Colonic mucosa (tissue), 4 donors: ENCODE measurements at regions not wholly inside any gene's neighbourhood (a gene's known extent, or its start where the extent isn't known, plus 50 kb on each side); places are given as distances from the start of the nearest gene placed in this dataset.

Experiments used
- DNase-seq: peaks from one replicate; pipeline ENCODE4 v3.0.0-alpha.2; 2020
- H3K27ac ChIP-seq: fragments of 200-600 bp; one replicate; pipeline ENCODE4 v1.8.0; 2021
- H3K27me3 ChIP-seq: fragments of 200-600 bp; one replicate; pipeline ENCODE4 v1.8.0; 2021
- H3K36me3 ChIP-seq: fragments of 200-600 bp; one replicate; pipeline ENCODE4 v1.8.0; 2021
- H3K4me1 ChIP-seq: fragments of 200-600 bp; one replicate; pipeline ENCODE4 v1.8.0; 2021; ENCODE audit warnings: mild to moderate bottlenecking
- H3K4me3 ChIP-seq: fragments of 200-600 bp; one replicate; pipeline ENCODE4 v1.8.0; 2021
- H3K9ac ChIP-seq, 2 donors: one replicate each; pipeline ENCODE4 v1.7.0; 2013; ENCODE audit warnings: control low read depth in 2 of 2, low read depth in 2 of 2, low read length in 2 of 2
- H3K9me3 ChIP-seq: fragments of 200-600 bp; one replicate; pipeline ENCODE4 v1.8.0; 2021
- intact Hi-C: fragments of 100-400 bp; cut with DNase I; formaldehyde crosslinking; loops from one replicate; pipeline ENCODE4 v1.14.1; 2022
- TF ChIP-seq, protein P1 (sequence below): fragments of 200-600 bp; IDR thresholded peaks from one replicate; pipeline ENCODE4 v1.8.0; 2022; ENCODE audit warnings: antibody characterized with exemption, mild to moderate bottlenecking
- donor health status: healthy.
- donor health status: DM: no; HTN: no; CAD: no.
- donor health status: DM: no; HTN: no; CAD: no.

- H3K4me1 ChIP-seq: no peaks in the 10 kb centered on the region
- TF ChIP-seq, protein P1, sequence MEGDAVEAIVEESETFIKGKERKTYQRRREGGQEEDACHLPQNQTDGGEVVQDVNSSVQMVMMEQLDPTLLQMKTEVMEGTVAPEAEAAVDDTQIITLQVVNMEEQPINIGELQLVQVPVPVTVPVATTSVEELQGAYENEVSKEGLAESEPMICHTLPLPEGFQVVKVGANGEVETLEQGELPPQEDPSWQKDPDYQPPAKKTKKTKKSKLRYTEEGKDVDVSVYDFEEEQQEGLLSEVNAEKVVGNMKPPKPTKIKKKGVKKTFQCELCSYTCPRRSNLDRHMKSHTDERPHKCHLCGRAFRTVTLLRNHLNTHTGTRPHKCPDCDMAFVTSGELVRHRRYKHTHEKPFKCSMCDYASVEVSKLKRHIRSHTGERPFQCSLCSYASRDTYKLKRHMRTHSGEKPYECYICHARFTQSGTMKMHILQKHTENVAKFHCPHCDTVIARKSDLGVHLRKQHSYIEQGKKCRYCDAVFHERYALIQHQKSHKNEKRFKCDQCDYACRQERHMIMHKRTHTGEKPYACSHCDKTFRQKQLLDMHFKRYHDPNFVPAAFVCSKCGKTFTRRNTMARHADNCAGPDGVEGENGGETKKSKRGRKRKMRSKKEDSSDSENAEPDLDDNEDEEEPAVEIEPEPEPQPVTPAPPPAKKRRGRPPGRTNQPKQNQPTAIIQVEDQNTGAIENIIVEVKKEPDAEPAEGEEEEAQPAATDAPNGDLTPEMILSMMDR: no peak
- H3K27ac ChIP-seq: no peak overlapping the region
- intact Hi-C loops: no loop called here
- H3K9ac ChIP-seq: no peak overlapping the region
- H3K27me3 ChIP-seq: no peaks in the 10 kb centered on the region
- no peak overlapping the region for H3K4me3 ChIP-seq
- no peaks in the 10 kb centered on the region for H3K9me3 ChIP-seq
- no peak for DNase-seq
- H3K36me3 ChIP-seq: no peaks in the 10 kb centered on the region
These were observed 1667.4 kb upstream of the SLC39A10 start for GRCh38 chr2:193989645-193990044.

GRCh38 chr2:193988784-193989183 is 1668.2 kb upstream of the SLC39A10 start:
- H3K9ac ChIP-seq: no peak overlapping the region
- DNase-seq: no peak
- H3K4me1 ChIP-seq: no peaks in the 10 kb centered on the region
- H3K27me3 ChIP-seq: no peaks in the 10 kb centered on the region
- TF ChIP-seq, protein P1: no peak
- no peaks in the 10 kb centered on the region for H3K36me3 ChIP-seq
- intact Hi-C loops: no loop called here
- no peaks in the 10 kb centered on the region for H3K9me3 ChIP-seq
- H3K4me3 ChIP-seq: no peak overlapping the region
- H3K27ac ChIP-seq: no peak overlapping the region

GRCh38 chr2:193985272-193985671 is 1671.8 kb upstream of the SLC39A10 start:
- H3K36me3 ChIP-seq: no peaks in the 10 kb centered on the region
- no peak overlapping the region for H3K27ac ChIP-seq
- H3K4me1 ChIP-seq: no peaks in the 10 kb centered on the region
- H3K9me3 ChIP-seq: no peaks in the 10 kb centered on the region
- no peak for DNase-seq
- TF ChIP-seq, protein P1: no peak
- no peaks in the 10 kb centered on the region for H3K27me3 ChIP-seq
- intact Hi-C loops: no loop called here
- H3K4me3 ChIP-seq: no peak overlapping the region
- H3K9ac ChIP-seq: no peak overlapping the region

DNA sequence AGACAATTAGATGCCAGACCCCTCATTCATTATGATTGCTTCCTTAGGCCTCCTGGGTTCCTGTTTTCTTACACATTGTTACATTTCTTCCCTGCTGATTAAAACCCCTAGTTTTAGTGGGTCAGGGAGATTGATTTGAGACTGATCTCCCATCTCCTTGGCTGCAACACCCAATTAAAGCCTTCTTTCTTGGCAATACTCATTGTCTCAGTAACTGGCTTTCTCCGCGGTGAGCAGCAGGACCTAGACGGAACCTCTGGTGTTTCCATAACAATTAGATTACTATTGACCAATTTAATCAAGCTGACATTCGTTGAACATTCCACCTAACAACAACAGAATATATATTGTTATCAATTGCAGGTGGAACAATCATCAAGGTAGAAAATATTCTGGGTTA is 1676.4 kb upstream of the SLC39A10 start:
- TF ChIP-seq, protein P1: no peak
- DNase-seq: no peak
- Histone ChIP-seq H3K9me3 (no peaks in the 10 kb centered on the region), H3K4me1 (no peaks in the 10 kb centered on the region), H3K27ac (no peak overlapping the region), H3K36me3 (no peaks in the 10 kb centered on the region), H3K9ac (no peak overlapping the region), H3K4me3 (no peak overlapping the region), H3K27me3 (no peaks in the 10 kb centered on the region)
- intact Hi-C loops: no loop called here

GRCh38 chr2:193973781-193974180 is 1683.2 kb upstream of the SLC39A10 start:
- TF ChIP-seq, protein P1: no peak
- DNase-seq: no peak
- Histone ChIP-seq H3K36me3 (no peaks in the 10 kb centered on the region), H3K4me1 (no peaks in the 10 kb centered on the region), H3K27ac (no peak overlapping the region), H3K4me3 (no peak overlapping the region), H3K9ac (no peak overlapping the region), H3K9me3 (no peaks in the 10 kb centered on the region), H3K27me3 (no peaks in the 10 kb centered on the region)
- intact Hi-C loops: no loop called here

DNA sequence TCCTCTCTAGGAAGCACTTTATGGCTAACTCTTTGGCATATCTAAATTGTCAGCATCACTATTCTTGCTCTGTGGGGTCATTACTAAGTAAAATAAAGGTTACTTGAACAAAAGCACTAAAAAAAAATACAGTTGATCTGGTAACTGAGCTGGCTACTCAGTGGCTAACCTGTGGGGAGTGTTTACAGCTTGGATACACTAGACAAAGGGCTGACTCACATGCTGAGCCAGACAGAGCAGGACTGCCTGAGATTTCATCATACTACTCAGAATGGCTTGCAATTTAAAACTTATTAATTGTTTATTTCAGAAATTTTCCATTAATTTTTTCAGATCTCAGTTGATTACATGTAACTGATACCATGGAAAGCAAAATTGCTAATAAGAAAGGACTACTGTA is 1690.4 kb upstream of the SLC39A10 start:
- TF ChIP-seq, protein P1: no peak
- H3K27ac ChIP-seq: no peak overlapping the region
- H3K4me3 ChIP-seq: no peak overlapping the region
- no peaks in the 10 kb centered on the region for H3K36me3 ChIP-seq
- DNase-seq: no peak
- H3K9ac ChIP-seq: no peak overlapping the region
- H3K4me1 ChIP-seq: no peaks in the 10 kb centered on the region
- intact Hi-C loops: no loop called here
- no peaks in the 10 kb centered on the region for H3K27me3 ChIP-seq
- no peaks in the 10 kb centered on the region for H3K9me3 ChIP-seq
